ENCODE measurements at regions not wholly inside any gene's neighbourhood (a gene's known extent, or its start where the extent isn't known, plus 50 kb on each side); places are given as distances from the start of the nearest gene placed in this dataset.
A peak's percentile ranks its signal among the peaks of the same experiment; 100 is the strongest.

- Histone ChIP-seq H3K4me1 (ENCODE audit: control insufficient read depth, extremely low read depth, insufficient read depth, low read length) (peaks cover 7% of the 10 kb centered on the region), H3K27me3 (ENCODE audit: control insufficient read depth, extremely low read depth, insufficient read depth, low read length) (peaks cover 7% of the 10 kb centered on the region), H3K9ac (ENCODE audit: control insufficient read depth, extremely low read depth, insufficient read depth, low read length) (no peak overlapping the region), H3K4me3 (ENCODE audit: control insufficient read depth in 2 of 3, extremely low read depth in 1 of 3, insufficient read depth in 2 of 3, low read depth in 1 of 3, low read length in 3 of 3) (no peak overlapping the region), H3K79me2 (ENCODE audit: control insufficient read depth, insufficient read depth, low read length) (no peaks in the 10 kb centered on the region), H3K9me3 (ENCODE audit: control insufficient read depth, low read depth, low read length) (no peaks in the 10 kb centered on the region), H3K9me1 (ENCODE audit: control insufficient read depth, extremely low read depth, insufficient read depth, low read length) (no peaks in the 10 kb centered on the region), H3K36me3 (ENCODE audit: control insufficient read depth in 2 of 2, extremely low read depth in 1 of 2, insufficient read depth in 2 of 2, low read length in 2 of 2) (no peaks in the 10 kb centered on the region), H2AFZ (ENCODE audit: control insufficient read depth, low read length) (no peak overlapping the region), H3K27ac (ENCODE audit: control insufficient read depth, insufficient read depth, low read length) (no peak overlapping the region), H4K20me1 (ENCODE audit: control insufficient read depth, extremely low read depth, insufficient read depth, low read length) (no peaks in the 10 kb centered on the region), H3K4me2 (ENCODE audit: control insufficient read depth, extremely low read depth, insufficient read depth, low read depth, low read length) (no peak overlapping the region)
- FAIRE-seq: no peak
- dilution Hi-C loops (cut with MboI; ENCODE audit: extremely low pct_ligation_motif_present, low sequenced_read_pairs): no loop called here
- TF ChIP-seq, protein P1, sequence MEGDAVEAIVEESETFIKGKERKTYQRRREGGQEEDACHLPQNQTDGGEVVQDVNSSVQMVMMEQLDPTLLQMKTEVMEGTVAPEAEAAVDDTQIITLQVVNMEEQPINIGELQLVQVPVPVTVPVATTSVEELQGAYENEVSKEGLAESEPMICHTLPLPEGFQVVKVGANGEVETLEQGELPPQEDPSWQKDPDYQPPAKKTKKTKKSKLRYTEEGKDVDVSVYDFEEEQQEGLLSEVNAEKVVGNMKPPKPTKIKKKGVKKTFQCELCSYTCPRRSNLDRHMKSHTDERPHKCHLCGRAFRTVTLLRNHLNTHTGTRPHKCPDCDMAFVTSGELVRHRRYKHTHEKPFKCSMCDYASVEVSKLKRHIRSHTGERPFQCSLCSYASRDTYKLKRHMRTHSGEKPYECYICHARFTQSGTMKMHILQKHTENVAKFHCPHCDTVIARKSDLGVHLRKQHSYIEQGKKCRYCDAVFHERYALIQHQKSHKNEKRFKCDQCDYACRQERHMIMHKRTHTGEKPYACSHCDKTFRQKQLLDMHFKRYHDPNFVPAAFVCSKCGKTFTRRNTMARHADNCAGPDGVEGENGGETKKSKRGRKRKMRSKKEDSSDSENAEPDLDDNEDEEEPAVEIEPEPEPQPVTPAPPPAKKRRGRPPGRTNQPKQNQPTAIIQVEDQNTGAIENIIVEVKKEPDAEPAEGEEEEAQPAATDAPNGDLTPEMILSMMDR (optimal IDR thresholded peaks at IDR 0.05 in 1 of 3, IDR thresholded peaks at IDR 0.05 in 1 of 3, conservative IDR thresholded peaks at IDR 0.05 in 1 of 3; ENCODE audit: extremely low read depth in 1 of 3, insufficient read depth in 2 of 3, low read length in 3 of 3): no peak
- no peak for TF ChIP-seq EZH2 (IDR thresholded peaks at IDR 0.05; ENCODE audit: low read length)
- no peak for DNase-seq (ENCODE audit: low read depth, low spot score)
Observed at GRCh38 chr1:14328685-14329084, 269.8 kb upstream of the KAZN start.

DNA sequence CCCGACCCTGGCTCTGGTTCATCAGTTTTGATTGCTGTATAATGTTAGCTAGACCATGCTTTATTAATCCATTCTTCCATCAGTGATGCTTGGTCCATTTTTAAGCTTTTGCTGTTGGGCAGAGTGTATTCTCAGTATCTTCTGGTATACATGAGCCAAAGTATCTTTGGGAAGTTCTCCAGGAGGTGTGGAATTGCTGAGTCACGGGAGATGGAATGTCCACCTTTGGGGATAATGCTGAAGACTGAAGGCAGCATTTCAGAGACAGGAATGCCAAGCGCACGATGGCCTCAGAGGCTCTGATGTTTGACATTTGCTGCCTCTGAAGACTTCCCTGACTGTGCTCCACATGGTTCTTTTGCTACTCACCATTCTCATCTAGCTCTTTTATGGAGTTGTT lies 266.3 kb upstream of the KAZN start:
- DNase-seq (ENCODE audit: low read depth, low spot score): no peak
- no peaks in the 10 kb centered on the region for H3K79me2 ChIP-seq (ENCODE audit: control insufficient read depth, insufficient read depth, low read length)
- H3K27ac ChIP-seq (ENCODE audit: control insufficient read depth, insufficient read depth, low read length): no peak overlapping the region
- H3K9ac ChIP-seq (ENCODE audit: control insufficient read depth, extremely low read depth, insufficient read depth, low read length): no peak overlapping the region
- H2AFZ ChIP-seq (ENCODE audit: control insufficient read depth, low read length): no peak overlapping the region
- H3K9me1 ChIP-seq (ENCODE audit: control insufficient read depth, extremely low read depth, insufficient read depth, low read length): no peaks in the 10 kb centered on the region
- dilution Hi-C loops (cut with MboI; ENCODE audit: extremely low pct_ligation_motif_present, low sequenced_read_pairs): no loop called here
- peaks cover 8% of the 10 kb centered on the region for H3K4me1 ChIP-seq (ENCODE audit: control insufficient read depth, extremely low read depth, insufficient read depth, low read length)
- no peak overlapping the region for H3K4me2 ChIP-seq (ENCODE audit: control insufficient read depth, extremely low read depth, insufficient read depth, low read depth, low read length)
- no peaks in the 10 kb centered on the region for H4K20me1 ChIP-seq (ENCODE audit: control insufficient read depth, extremely low read depth, insufficient read depth, low read length)
- H3K36me3 ChIP-seq (ENCODE audit: control insufficient read depth in 2 of 2, extremely low read depth in 1 of 2, insufficient read depth in 2 of 2, low read length in 2 of 2): no peaks in the 10 kb centered on the region
- no peaks in the 10 kb centered on the region for H3K27me3 ChIP-seq (ENCODE audit: control insufficient read depth, extremely low read depth, insufficient read depth, low read length)
- no peaks in the 10 kb centered on the region for H3K9me3 ChIP-seq (ENCODE audit: control insufficient read depth, low read depth, low read length)
- TF ChIP-seq, protein P1 (optimal IDR thresholded peaks at IDR 0.05 in 1 of 3, IDR thresholded peaks at IDR 0.05 in 1 of 3, conservative IDR thresholded peaks at IDR 0.05 in 1 of 3; ENCODE audit: extremely low read depth in 1 of 3, insufficient read depth in 2 of 3, low read length in 3 of 3): no peak
- H3K4me3 ChIP-seq (ENCODE audit: control insufficient read depth in 2 of 3, extremely low read depth in 1 of 3, insufficient read depth in 2 of 3, low read depth in 1 of 3, low read length in 3 of 3): no peak overlapping the region
- peak; percentile 13 for FAIRE-seq
